ENCODE measurements at regions not wholly inside any gene's neighbourhood (a gene's known extent, or its start where the extent isn't known, plus 50 kb on each side); places are given as distances from the start of the nearest gene placed in this dataset.

- DNase-seq: no peak
- no peak overlapping the region for H3K4me3 ChIP-seq
- no peak for TF ChIP-seq CTCF (IDR thresholded peaks at IDR 0.05)
- TF ChIP-seq POLR2A (IDR thresholded peaks at IDR 0.05): no peak
- no peaks in the 10 kb centered on the region for H3K27me3 ChIP-seq
- no peaks in the 10 kb centered on the region for H3K36me3 ChIP-seq
- no peak overlapping the region for H3K27ac ChIP-seq
- no peaks in the 10 kb centered on the region for H3K9me3 ChIP-seq
- no peaks in the 10 kb centered on the region for H3K4me1 ChIP-seq
These were observed 136.1 kb downstream of the TMEM132E start for GRCh38 chr17:34715504-34715903.

GRCh38 chr17:34714475-34715410 lies 135.4 kb downstream of the TMEM132E start:
- H3K36me3 ChIP-seq: no peaks in the 10 kb centered on the region
- H3K27me3 ChIP-seq: no peaks in the 10 kb centered on the region
- no peaks in the 10 kb centered on the region for H3K9me3 ChIP-seq
- TF ChIP-seq POLR2A (IDR thresholded peaks at IDR 0.05) (no peak), CTCF (IDR thresholded peaks at IDR 0.05) (no peak)
- H3K4me1 ChIP-seq: no peaks in the 10 kb centered on the region
- no peak overlapping the region for H3K4me3 ChIP-seq
- no peak overlapping the region for H3K27ac ChIP-seq
- DNase-seq: no peak

GRCh38 chr17:34713687-34714086 lies 134.3 kb downstream of the TMEM132E start:
- Histone ChIP-seq H3K9me3 (no peaks in the 10 kb centered on the region), H3K27ac (no peak overlapping the region), H3K4me3 (no peak overlapping the region), H3K4me1 (no peaks in the 10 kb centered on the region), H3K36me3 (no peaks in the 10 kb centered on the region), H3K27me3 (no peaks in the 10 kb centered on the region)
- no peak for DNase-seq
- no peak for TF ChIP-seq POLR2A (IDR thresholded peaks at IDR 0.05)
- TF ChIP-seq CTCF (IDR thresholded peaks at IDR 0.05): no peak

- DNase-seq: no peak
- H3K4me3 ChIP-seq: no peak overlapping the region
- TF ChIP-seq POLR2A (IDR thresholded peaks at IDR 0.05): no peak
- no peak for TF ChIP-seq CTCF (IDR thresholded peaks at IDR 0.05)
- no peak overlapping the region for H3K27ac ChIP-seq
- H3K27me3 ChIP-seq: no peaks in the 10 kb centered on the region
- no peaks in the 10 kb centered on the region for H3K4me1 ChIP-seq
- no peaks in the 10 kb centered on the region for H3K9me3 ChIP-seq
- H3K36me3 ChIP-seq: no peaks in the 10 kb centered on the region
These were observed 133.3 kb downstream of the TMEM132E start for GRCh38 chr17:34712481-34713195.

- TF ChIP-seq CTCF (IDR thresholded peaks at IDR 0.05): no peak
- no peak for TF ChIP-seq POLR2A (IDR thresholded peaks at IDR 0.05)
- H3K36me3 ChIP-seq: no peaks in the 10 kb centered on the region
- no peak overlapping the region for H3K27ac ChIP-seq
- H3K9me3 ChIP-seq: no peaks in the 10 kb centered on the region
- H3K27me3 ChIP-seq: no peaks in the 10 kb centered on the region
- no peaks in the 10 kb centered on the region for H3K4me1 ChIP-seq
- H3K4me3 ChIP-seq: no peak overlapping the region
- DNase-seq: no peak
These were observed 132.3 kb downstream of the TMEM132E start for GRCh38 chr17:34711646-34712045.
